IMR-90 (cell line): ENCODE measurements at regions not wholly inside any gene's neighbourhood (a gene's known extent, or its start where the extent isn't known, plus 50 kb on each side); places are given as distances from the start of the nearest gene placed in this dataset.

Experiments
- CEBPB ChIP-seq: IDR thresholded peaks from 2 replicates; pipeline ENCODE4 v1.6.1; 2012; ENCODE audit warnings: low read depth, low read length, improper control_type of control experiment
- CHD1 ChIP-seq: IDR thresholded peaks from 2 replicates; pipeline ENCODE4 v1.6.1; 2012; ENCODE audit warnings: low read depth, low read length, improper control_type of control experiment
- CTCF ChIP-seq: conservative IDR thresholded peaks from 2 replicates; pipeline ENCODE4 v1.5.1; 2012; ENCODE audit warnings: mild to moderate bottlenecking, low read depth, low read length, improper control_type of control experiment
- MAZ ChIP-seq: IDR thresholded peaks from 2 replicates; pipeline ENCODE4 v1.6.1; 2012; ENCODE audit warnings: low read depth, mild to moderate bottlenecking, low read length, improper control_type of control experiment, moderate library complexity, borderline replicate concordance
- MXI1 ChIP-seq: IDR thresholded peaks from 2 replicates; pipeline ENCODE4 v1.6.1; 2012; ENCODE audit warnings: low read depth, mild to moderate bottlenecking, low read length, moderate library complexity, borderline replicate concordance
- POLR2A ChIP-seq: IDR thresholded peaks from 2 replicates; pipeline ENCODE4 v1.6.1; 2012; ENCODE audit warnings: mild to moderate bottlenecking, low read depth, low read length
- SMC3 ChIP-seq: fragments of 150-350 bp; IDR thresholded peaks from 2 replicates; pipeline ENCODE4 v1.6.1; 2016; ENCODE audit warnings: low read depth, mild to moderate bottlenecking, antibody characterized with exemption, low read length, moderate library complexity

DNA sequence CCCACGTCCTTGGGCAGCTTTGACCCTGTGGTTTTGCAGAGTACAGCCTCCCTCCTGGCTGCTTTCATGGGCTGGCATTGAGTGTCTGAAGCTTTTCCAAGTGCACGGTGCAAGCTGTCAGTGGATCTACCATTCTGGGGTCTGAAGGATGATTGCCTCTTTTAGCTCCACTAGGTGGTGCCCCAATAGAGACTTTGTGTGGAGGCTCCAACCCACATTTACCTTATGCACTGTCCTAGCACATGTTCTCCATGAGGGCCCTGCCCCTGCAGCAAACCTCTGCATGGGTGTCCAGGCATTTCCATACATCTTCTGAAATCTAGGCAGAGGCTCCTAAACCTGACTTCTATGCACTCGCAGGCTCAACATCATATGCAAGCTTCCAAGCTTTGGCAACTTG is 644.2 kb upstream of the CDH9 start:
- no peak for TF ChIP-seq MAZ
- no peak for TF ChIP-seq POLR2A
- no peak for TF ChIP-seq CTCF
- TF ChIP-seq CHD1 = no peak
- TF ChIP-seq CEBPB = no peak
- no peak for TF ChIP-seq MXI1
- no peak for TF ChIP-seq SMC3
